ENCODE measurements at regions not wholly inside any gene's neighbourhood (a gene's known extent, or its start where the extent isn't known, plus 50 kb on each side); places are given as distances from the start of the nearest gene placed in this dataset.
"Not testable (repeated sequence)": the region's sequence is repeated elsewhere in the genome, so short reads cannot be mapped to it uniquely, and the experiment has no call there.

DNA sequence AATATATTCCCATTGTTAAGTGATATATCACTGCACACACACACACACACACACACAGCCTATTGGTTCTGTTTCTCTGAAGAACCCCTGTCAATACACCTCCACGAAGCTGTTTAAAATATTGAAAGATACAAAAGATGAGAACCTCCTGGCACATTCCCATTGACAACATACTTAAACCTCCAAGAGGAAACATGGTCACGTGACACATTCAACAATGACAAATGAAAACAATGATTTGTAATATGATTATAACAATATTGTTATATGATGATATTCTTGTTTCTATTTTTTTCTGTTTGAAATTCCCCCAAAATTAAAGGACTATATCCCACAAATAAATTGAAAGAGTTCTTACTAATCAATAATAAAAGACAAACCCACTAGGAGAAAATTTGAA is 1344.9 kb downstream of the BRD1 start:
- H3K9me3 ChIP-seq (ENCODE audit: control insufficient read depth, insufficient read depth, low read depth, low read length): no peaks in the 10 kb centered on the region
- H3K27ac ChIP-seq (ENCODE audit: low read length): no peak overlapping the region
- DNase-seq (ENCODE audit: low read depth, low spot score): no peak
- H3K36me3 ChIP-seq (ENCODE audit: control insufficient read depth, insufficient read depth, low read length): no peaks in the 10 kb centered on the region
- ChIA-PET CTCF (no interaction called here), POLR2A (no interaction called here)
- intact Hi-C loops (cut with micrococcal nuclease; ENCODE audit: unreplicated experiment): no loop called here
- no TSS peak for BruUV-seq (replicated peaks)
- TF ChIP-seq CTCF (IDR thresholded peaks at IDR 0.05): no peak
- TF ChIP-seq SIN3A (IDR thresholded peaks at IDR 0.05; ENCODE audit: borderline replicate concordance, insufficient read depth, low read depth, low read length): no peak
- TF ChIP-seq, protein P1, sequence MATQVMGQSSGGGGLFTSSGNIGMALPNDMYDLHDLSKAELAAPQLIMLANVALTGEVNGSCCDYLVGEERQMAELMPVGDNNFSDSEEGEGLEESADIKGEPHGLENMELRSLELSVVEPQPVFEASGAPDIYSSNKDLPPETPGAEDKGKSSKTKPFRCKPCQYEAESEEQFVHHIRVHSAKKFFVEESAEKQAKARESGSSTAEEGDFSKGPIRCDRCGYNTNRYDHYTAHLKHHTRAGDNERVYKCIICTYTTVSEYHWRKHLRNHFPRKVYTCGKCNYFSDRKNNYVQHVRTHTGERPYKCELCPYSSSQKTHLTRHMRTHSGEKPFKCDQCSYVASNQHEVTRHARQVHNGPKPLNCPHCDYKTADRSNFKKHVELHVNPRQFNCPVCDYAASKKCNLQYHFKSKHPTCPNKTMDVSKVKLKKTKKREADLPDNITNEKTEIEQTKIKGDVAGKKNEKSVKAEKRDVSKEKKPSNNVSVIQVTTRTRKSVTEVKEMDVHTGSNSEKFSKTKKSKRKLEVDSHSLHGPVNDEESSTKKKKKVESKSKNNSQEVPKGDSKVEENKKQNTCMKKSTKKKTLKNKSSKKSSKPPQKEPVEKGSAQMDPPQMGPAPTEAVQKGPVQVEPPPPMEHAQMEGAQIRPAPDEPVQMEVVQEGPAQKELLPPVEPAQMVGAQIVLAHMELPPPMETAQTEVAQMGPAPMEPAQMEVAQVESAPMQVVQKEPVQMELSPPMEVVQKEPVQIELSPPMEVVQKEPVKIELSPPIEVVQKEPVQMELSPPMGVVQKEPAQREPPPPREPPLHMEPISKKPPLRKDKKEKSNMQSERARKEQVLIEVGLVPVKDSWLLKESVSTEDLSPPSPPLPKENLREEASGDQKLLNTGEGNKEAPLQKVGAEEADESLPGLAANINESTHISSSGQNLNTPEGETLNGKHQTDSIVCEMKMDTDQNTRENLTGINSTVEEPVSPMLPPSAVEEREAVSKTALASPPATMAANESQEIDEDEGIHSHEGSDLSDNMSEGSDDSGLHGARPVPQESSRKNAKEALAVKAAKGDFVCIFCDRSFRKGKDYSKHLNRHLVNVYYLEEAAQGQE (IDR thresholded peaks at IDR 0.05; ENCODE audit: insufficient read depth in 1 of 2, low read depth in 2 of 2, low read length in 1 of 2): no peak
- in situ Hi-C loops (cut with HindIII; ENCODE audit: low pct_unique_long_range_greater_than_20kb, low sequenced_read_pairs): no loop called here
- no peak for ATAC-seq
- H3K4me1 ChIP-seq (ENCODE audit: control insufficient read depth, insufficient read depth, low read length): no peaks in the 10 kb centered on the region
- H3K4me3 ChIP-seq (ENCODE audit: low read depth in 2 of 2, low read length in 2 of 2): no peak overlapping the region
- no peaks in the 10 kb centered on the region for H3K27me3 ChIP-seq (ENCODE audit: control insufficient read depth, insufficient read depth, low read length)

GRCh38 chr22:48482198-48482597 is 1345.5 kb downstream of the BRD1 start:
- H3K36me3 ChIP-seq (ENCODE audit: control insufficient read depth, insufficient read depth, low read length); in situ Hi-C loops (cut with HindIII; ENCODE audit: low pct_unique_long_range_greater_than_20kb, low sequenced_read_pairs); BruUV-seq (replicated peaks); H3K4me1 ChIP-seq (ENCODE audit: control insufficient read depth, insufficient read depth, low read length); H3K9me3 ChIP-seq (ENCODE audit: control insufficient read depth, insufficient read depth, low read depth, low read length); H3K27me3 ChIP-seq (ENCODE audit: control insufficient read depth, insufficient read depth, low read length); ATAC-seq; POLR2A ChIA-PET; H3K27ac ChIP-seq (ENCODE audit: low read length); H3K4me3 ChIP-seq (ENCODE audit: low read depth in 2 of 2, low read length in 2 of 2); DNase-seq (ENCODE audit: low read depth, low spot score); CTCF ChIA-PET; intact Hi-C loops (cut with micrococcal nuclease; ENCODE audit: unreplicated experiment): not testable (repeated sequence)

GRCh38 chr22:48481748-48482147 is 1345.9 kb downstream of the BRD1 start:
- in situ Hi-C loops (cut with HindIII; ENCODE audit: low pct_unique_long_range_greater_than_20kb, low sequenced_read_pairs): no loop called here
- no peak for DNase-seq (ENCODE audit: low read depth, low spot score)
- no peak for ATAC-seq
- CTCF ChIA-PET: no interaction called here
- TF ChIP-seq, protein P1 (IDR thresholded peaks at IDR 0.05; ENCODE audit: insufficient read depth in 1 of 2, low read depth in 2 of 2, low read length in 1 of 2): no peak
- no peak for TF ChIP-seq CTCF (IDR thresholded peaks at IDR 0.05)
- TF ChIP-seq POLR2AphosphoS5 (IDR thresholded peaks at IDR 0.05; ENCODE audit: low read depth, low read length): no peak
- TF ChIP-seq SIN3A (IDR thresholded peaks at IDR 0.05; ENCODE audit: borderline replicate concordance, insufficient read depth, low read depth, low read length): no peak
- TF ChIP-seq TCF7L2 (IDR thresholded peaks at IDR 0.05; ENCODE audit: low read depth, low read length): no peak
- POLR2A ChIA-PET: no interaction called here
- BruUV-seq (replicated peaks): no TSS peak
- intact Hi-C loops (cut with micrococcal nuclease; ENCODE audit: unreplicated experiment): no loop called here
- no peak overlapping the region for H3K4me3 ChIP-seq (ENCODE audit: low read depth in 2 of 2, low read length in 2 of 2)
- H3K27me3 ChIP-seq (ENCODE audit: control insufficient read depth, insufficient read depth, low read length): no peaks in the 10 kb centered on the region
- H3K4me1 ChIP-seq (ENCODE audit: control insufficient read depth, insufficient read depth, low read length): no peaks in the 10 kb centered on the region
- no peaks in the 10 kb centered on the region for H3K36me3 ChIP-seq (ENCODE audit: control insufficient read depth, insufficient read depth, low read length)
- no peaks in the 10 kb centered on the region for H3K9me3 ChIP-seq (ENCODE audit: control insufficient read depth, insufficient read depth, low read depth, low read length)
- no peak overlapping the region for H3K27ac ChIP-seq (ENCODE audit: low read length)

Measured in Panc1 (cell line).